GM12872 (cell line): ENCODE measurements at regions not wholly inside any gene's neighbourhood (a gene's known extent, or its start where the extent isn't known, plus 50 kb on each side); places are given as distances from the start of the nearest gene placed in this dataset.

Experiments used
- CTCF ChIP-seq: IDR thresholded peaks from 3 replicates; pipeline ENCODE4 v1.5.1; 2011; ENCODE audit warnings: low read depth, mild to moderate bottlenecking, low read length, moderate library complexity; ENCODE audit not compliant: insufficient read depth

DNA sequence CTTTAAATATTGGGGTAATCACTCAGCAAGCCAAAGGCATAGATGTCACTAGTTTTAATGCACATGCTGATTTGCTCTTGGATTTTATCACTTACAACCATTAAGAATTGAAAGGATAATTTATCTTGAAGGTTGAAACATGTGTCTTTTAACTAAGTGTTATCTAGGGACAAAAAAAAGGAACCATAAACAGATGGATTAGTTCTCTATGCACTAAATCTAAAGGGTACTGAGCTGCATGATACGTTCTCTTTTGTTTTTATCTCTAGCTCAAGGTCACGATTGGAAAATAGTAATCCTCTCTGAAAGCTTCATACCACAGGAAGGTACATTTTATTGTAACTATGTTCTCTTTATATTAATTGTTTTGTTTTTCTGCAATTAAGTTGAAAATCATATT, 1426.6 kb downstream of the GRIK2 start:
- no peak for TF ChIP-seq CTCF

DNA sequence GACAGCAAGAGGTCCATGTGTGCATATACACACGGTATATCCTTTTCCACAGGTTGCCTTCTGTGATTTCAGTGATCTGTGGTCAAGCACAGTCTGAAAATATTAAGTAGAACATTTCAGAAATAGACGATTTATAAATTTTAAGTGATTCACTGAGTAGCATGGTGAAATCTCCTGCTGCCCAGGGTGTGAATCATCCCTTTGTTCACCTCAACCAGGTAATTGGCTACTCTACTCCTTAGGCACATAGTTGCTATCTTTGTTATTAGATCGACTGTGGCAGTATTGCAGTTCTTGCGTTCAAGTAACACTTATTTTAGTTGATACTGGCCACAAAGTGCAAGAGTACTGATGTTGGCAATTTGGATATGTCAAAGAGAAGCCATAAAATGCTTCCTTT, 1421.7 kb downstream of the GRIK2 start:
- TF ChIP-seq CTCF, result no peak

DNA sequence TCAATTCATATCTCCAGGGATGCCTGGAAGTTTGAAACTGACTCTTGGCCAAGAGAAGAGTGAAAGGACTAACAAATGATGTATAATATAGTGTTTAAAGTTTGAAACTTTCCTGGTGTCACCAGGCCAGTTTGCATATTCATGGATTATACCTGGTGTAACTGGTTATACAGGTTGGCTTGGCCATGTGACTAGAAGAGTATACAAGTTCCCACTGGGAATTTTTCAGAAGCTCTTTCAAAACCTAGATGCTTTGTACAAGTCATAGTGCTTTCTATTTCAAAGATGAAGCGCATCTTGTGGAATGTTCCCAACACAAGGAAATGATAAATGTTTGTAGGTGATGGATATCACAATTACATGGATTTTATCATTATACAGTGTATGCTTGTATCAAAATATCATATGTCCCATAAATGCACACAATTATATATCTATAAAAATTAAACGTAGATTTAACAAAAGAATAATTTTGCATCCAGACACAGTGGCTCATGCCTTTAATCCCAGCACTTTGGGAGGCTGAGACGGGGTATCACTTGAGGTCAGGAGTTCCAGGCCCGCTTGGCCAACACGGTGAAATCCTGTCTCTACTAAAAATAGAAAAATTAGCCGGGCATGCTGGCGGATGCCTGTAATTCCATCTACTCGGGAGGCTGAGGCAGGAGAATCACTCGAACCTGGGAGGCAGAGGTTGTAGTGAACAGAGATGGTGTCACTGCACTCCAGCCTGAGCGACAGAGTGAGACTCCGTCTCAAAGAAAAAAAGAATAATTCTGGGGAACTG, 1420.2 kb downstream of the GRIK2 start:
- TF ChIP-seq CTCF, result no peak

DNA sequence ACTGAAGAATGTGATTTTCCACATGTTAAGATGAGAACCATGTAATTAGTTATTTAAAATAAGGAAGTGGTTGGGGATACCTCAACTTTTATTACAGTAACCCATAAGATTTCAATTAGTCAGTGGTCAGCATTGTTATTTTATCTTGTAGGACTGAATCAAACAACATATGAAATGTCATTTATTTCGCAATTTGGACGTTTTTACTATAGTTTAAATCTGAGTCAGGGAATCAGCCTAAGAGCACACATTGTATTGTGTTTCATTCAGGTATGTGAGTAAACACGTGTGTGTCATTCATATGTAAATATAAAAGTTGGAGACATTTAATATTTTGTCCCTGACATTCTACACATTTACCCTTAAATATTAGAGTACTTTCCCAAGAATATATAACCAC, 1418.7 kb downstream of the GRIK2 start:
- TF ChIP-seq CTCF, result no peak

- no peak for TF ChIP-seq CTCF
These were observed 1405.5 kb downstream of the GRIK2 start for GRCh38 chr6:102799051-102799450.

GRCh38 chr6:102798636-102799035, 1405.1 kb downstream of the GRIK2 start:
- no peak for TF ChIP-seq CTCF

- TF ChIP-seq CTCF, result no peak
These were observed 1400.2 kb downstream of the GRIK2 start for GRCh38 chr6:102793752-102794151.
